PC-3 (cell line): ENCODE measurements at regions not wholly inside any gene's neighbourhood (a gene's known extent, or its start where the extent isn't known, plus 50 kb on each side); places are given as distances from the start of the nearest gene placed in this dataset.

Experiments used
- ATAC-seq: fragments of 200-7000 bp; cut with Tn5 transposase; 2 replicates; pipeline ENCODE4 v1.9.1; 2020; ENCODE audit warnings: mild to moderate bottlenecking, moderate library complexity
- BruUV-seq: library from RNA; stranded (reverse); fragments of 400-500 nt; replicated peaks from 2 replicates; lab custom pipeline; 2021; lab: Mats Ljungman, UMichigan
- CTCF ChIA-PET: fragments of 300-600 bp; sonication (Branson Sonifier 250); formaldehyde crosslinking; loops from one replicate; lab custom pipeline; 2022; ENCODE audit warnings: antibody characterized with exemption; lab: Charles Lee
- POLR2A ChIA-PET: fragments of 300-600 bp; sonication (Branson Sonifier 250); formaldehyde crosslinking; loops from one replicate; lab custom pipeline; 2022; ENCODE audit warnings: antibody characterized with exemption; ENCODE audit not compliant: unreplicated experiment; lab: Charles Lee
- DNase-seq: peaks from one replicate; pipeline ENCODE4 v3.0.0-alpha.2; 2015
- H2AFZ ChIP-seq: fragments of 300-600 bp; sonication (generic); 2 replicates; pipeline ENCODE4 v1.6.0; 2016; ENCODE audit warnings: antibody characterized with exemption, low read length
- H3F3A ChIP-seq: fragments of 300-600 bp; sonication (generic); one replicate; pipeline ENCODE4 v1.6.0; 2017; ENCODE audit warnings: antibody characterized with exemption, low read length, control low read depth, mild to moderate bottlenecking; ENCODE audit not compliant: unreplicated experiment
- H3K27ac ChIP-seq: fragments of 300-600 bp; sonication (generic); 2 replicates; pipeline ENCODE4 v1.5.1; 2016; ENCODE audit warnings: mild to moderate bottlenecking, low read length
- H3K27me3 ChIP-seq: fragments of 300-600 bp; sonication (generic); 2 replicates; pipeline ENCODE4 v1.6.1; 2016; ENCODE audit warnings: low read length, mixed read lengths
- H3K36me3 ChIP-seq: fragments of 300-600 bp; sonication (generic); 2 replicates; pipeline ENCODE4 v1.6.1; 2016; ENCODE audit warnings: low read depth, mixed run types, low read length, mixed read lengths
- H3K4me1 ChIP-seq: fragments of 300-600 bp; sonication (generic); 2 replicates; pipeline ENCODE4 v1.5.1; 2016; ENCODE audit warnings: low read length; ENCODE audit not compliant: insufficient read depth
- H3K4me2 ChIP-seq: fragments of 300-600 bp; sonication (generic); 2 replicates; pipeline ENCODE4 v1.6.0; 2016; ENCODE audit warnings: low read length
- H3K4me3 ChIP-seq: fragments of 300-600 bp; sonication (generic); 2 replicates; pipeline ENCODE4 v1.5.1; 2016; ENCODE audit warnings: mild to moderate bottlenecking, low read length, mixed read lengths
- H3K79me2 ChIP-seq: fragments of 300-600 bp; sonication (generic); 2 replicates; pipeline ENCODE4 v1.6.1; 2017; ENCODE audit warnings: low read length, mixed read lengths
- H3K9ac ChIP-seq: fragments of 300-600 bp; sonication (generic); 2 replicates; pipeline ENCODE4 v1.6.0; 2016; ENCODE audit warnings: mild to moderate bottlenecking, low read length
- H3K9me2 ChIP-seq: fragments of 300-600 bp; sonication (generic); replicated peaks from 2 replicates; pipeline ENCODE4 v1.6.1; 2016; ENCODE audit warnings: mixed run types, low read length, mixed read lengths
- H3K9me3 ChIP-seq: fragments of 300-600 bp; sonication (generic); 2 replicates; pipeline ENCODE4 v1.6.1; 2016; ENCODE audit warnings: low read length, mixed read lengths
- H4K20me1 ChIP-seq: fragments of 300-600 bp; sonication (generic); 2 replicates; pipeline ENCODE4 v1.6.1; 2016; ENCODE audit warnings: low read length, mixed read lengths
- EZH2 ChIP-seq: fragments of 300-600 bp; sonication (generic); IDR thresholded peaks from one replicate; pipeline ENCODE4 v1.6.1; 2017; ENCODE audit warnings: antibody characterized with exemption, mild to moderate bottlenecking, low read length; ENCODE audit not compliant: unreplicated experiment
- EZH2phosphoT487 ChIP-seq: fragments of 300-600 bp; sonication (generic); IDR thresholded peaks from 2 replicates; pipeline ENCODE4 v1.6.1; 2018; ENCODE audit warnings: mild to moderate bottlenecking, antibody characterized with exemption, low read length, borderline replicate concordance
- intact Hi-C: fragments of 100-400 bp; cut with micrococcal nuclease; formaldehyde crosslinking; loops from 2 replicates; pipeline ENCODE4 v1.9.0; 2023
- TF ChIP-seq, protein P1 (sequence below): fragments of 300-600 bp; sonication (generic); conservative IDR thresholded peaks from 2 replicates; pipeline ENCODE4 v1.5.1; 2017; ENCODE audit warnings: antibody characterized with exemption, low read depth, mild to moderate bottlenecking, low read length

DNA sequence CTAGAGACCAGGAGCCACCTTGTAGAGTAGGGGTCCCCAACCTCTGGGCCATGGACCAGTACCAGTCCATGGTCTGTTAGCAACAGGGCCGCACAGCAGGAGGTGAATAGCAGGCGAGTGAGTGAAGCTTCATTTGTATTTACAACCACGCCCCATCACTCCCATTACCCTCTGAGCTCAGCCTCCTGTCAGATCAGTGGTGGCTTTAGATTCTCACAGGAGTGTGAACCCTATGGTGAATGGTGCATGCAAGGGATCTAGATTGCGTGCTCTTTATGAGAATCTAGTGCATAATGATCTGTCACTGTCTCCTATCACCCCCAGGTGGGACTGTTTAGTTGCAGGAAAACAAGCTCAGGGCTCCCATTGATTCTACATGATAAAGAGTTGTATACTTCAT is 303.6 kb downstream of the KCNRG start:
- intact Hi-C loops, result no loop called here
- no peak overlapping the region for H3K4me2 ChIP-seq
- no peak overlapping the region for H3K27ac ChIP-seq

DNA sequence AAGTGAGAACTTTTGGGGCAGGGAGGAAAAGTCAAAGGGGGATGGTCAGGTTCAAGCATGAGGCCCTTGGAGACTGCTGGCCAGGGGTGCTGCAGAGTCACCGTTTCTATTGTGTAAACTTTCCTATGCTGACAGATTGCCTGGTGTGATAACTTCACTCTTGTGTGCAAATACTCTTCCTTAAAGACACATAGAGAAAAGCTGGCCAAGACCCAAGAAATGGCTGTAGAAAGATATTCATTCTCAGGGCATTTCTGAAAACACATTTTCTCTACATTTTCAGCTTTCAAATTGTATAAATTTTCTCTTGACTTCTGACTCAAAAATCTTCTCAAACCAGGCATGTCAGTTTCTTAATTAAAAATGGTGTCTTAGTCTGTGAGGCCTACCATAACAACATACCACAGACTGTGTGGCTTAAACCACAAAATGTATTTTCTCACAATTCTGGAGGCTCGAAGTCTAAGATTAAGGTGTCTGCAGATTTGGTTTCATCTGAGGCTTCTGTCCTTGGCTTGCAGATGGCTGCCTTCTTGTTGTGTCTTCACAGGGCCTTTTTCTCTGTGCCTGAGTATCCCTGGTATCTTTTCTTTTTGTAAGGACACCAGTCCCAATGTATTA is 304.5 kb downstream of the KCNRG start:
- H3K4me2 ChIP-seq, result peak overlapping the region; percentile 55
- DNase-seq, result peak; percentile 75
- H3K9me2 ChIP-seq, result no peaks in the 10 kb centered on the region
- peak overlapping the region; percentile 94 for H3K27ac ChIP-seq
- H4K20me1 ChIP-seq, result no peaks in the 10 kb centered on the region
- H3K36me3 ChIP-seq, result no peaks in the 10 kb centered on the region
- no peaks in the 10 kb centered on the region for H3K9me3 ChIP-seq
- no peaks in the 10 kb centered on the region for H3F3A ChIP-seq
- H3K4me1 ChIP-seq, result peaks cover 38% of the 10 kb centered on the region
- no peaks in the 10 kb centered on the region for H3K27me3 ChIP-seq
- TF ChIP-seq EZH2 (no peak), EZH2phosphoT487 (no peak)
- TF ChIP-seq, protein P1, sequence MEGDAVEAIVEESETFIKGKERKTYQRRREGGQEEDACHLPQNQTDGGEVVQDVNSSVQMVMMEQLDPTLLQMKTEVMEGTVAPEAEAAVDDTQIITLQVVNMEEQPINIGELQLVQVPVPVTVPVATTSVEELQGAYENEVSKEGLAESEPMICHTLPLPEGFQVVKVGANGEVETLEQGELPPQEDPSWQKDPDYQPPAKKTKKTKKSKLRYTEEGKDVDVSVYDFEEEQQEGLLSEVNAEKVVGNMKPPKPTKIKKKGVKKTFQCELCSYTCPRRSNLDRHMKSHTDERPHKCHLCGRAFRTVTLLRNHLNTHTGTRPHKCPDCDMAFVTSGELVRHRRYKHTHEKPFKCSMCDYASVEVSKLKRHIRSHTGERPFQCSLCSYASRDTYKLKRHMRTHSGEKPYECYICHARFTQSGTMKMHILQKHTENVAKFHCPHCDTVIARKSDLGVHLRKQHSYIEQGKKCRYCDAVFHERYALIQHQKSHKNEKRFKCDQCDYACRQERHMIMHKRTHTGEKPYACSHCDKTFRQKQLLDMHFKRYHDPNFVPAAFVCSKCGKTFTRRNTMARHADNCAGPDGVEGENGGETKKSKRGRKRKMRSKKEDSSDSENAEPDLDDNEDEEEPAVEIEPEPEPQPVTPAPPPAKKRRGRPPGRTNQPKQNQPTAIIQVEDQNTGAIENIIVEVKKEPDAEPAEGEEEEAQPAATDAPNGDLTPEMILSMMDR, result no peak
- BruUV-seq, result no TSS peak
- CTCF ChIA-PET, result no interaction called here
- intact Hi-C loops, result loop anchor here (2.0 kb wide), 1 partner anchor 37 kb away; no protein-coding TSS in a partner anchor
- peak overlapping the region; percentile 16; the same call in 1 of the 2 replicates for H3K4me3 ChIP-seq
- no peaks in the 10 kb centered on the region for H3K79me2 ChIP-seq
- ATAC-seq, result peak; percentile 78
- peak overlapping the region; percentile 69 for H3K9ac ChIP-seq
- peak overlapping the region; percentile 17; the same call in 1 of the 2 replicates for H2AFZ ChIP-seq
- POLR2A ChIA-PET, result no interaction called here

More for the DNA sequence above, 303.6 kb downstream of the KCNRG start:
- no peak overlapping the region for H3K9ac ChIP-seq
- H3K27me3 ChIP-seq, result no peaks in the 10 kb centered on the region
- DNase-seq, result no peak
- no peak for ATAC-seq
- POLR2A ChIA-PET, result no interaction called here
- no peak overlapping the region for H2AFZ ChIP-seq
- H4K20me1 ChIP-seq, result no peaks in the 10 kb centered on the region
- H3K9me3 ChIP-seq, result no peaks in the 10 kb centered on the region
- CTCF ChIA-PET, result no interaction called here
- H3K4me1 ChIP-seq, result peaks cover 34% of the 10 kb centered on the region
- BruUV-seq, result no TSS peak
- H3F3A ChIP-seq, result no peaks in the 10 kb centered on the region
- no peaks in the 10 kb centered on the region for H3K36me3 ChIP-seq
- H3K9me2 ChIP-seq, result no peaks in the 10 kb centered on the region
- no peaks in the 10 kb centered on the region for H3K79me2 ChIP-seq
- no peak overlapping the region for H3K4me3 ChIP-seq
- TF ChIP-seq EZH2 (no peak), EZH2phosphoT487 (no peak)
- TF ChIP-seq, protein P1, result no peak

GRCh38 chr13:50320271-50320862 is 305.1 kb downstream of the KCNRG start:
- Histone ChIP-seq H3K4me1 (peaks cover 38% of the 10 kb centered on the region), H3K36me3 (no peaks in the 10 kb centered on the region), H3K9me3 (no peaks in the 10 kb centered on the region), H3K27me3 (no peaks in the 10 kb centered on the region), H3F3A (no peaks in the 10 kb centered on the region), H3K9me2 (no peaks in the 10 kb centered on the region), H3K27ac (peak overlapping the region; percentile 94), H2AFZ (peak overlapping the region; percentile 17; the same call in 1 of the 2 replicates), H3K9ac (peak overlapping the region; percentile 69), H3K4me2 (peak overlapping the region; percentile 55), H3K4me3 (peak overlapping the region; percentile 16; the same call in 1 of the 2 replicates), H4K20me1 (no peaks in the 10 kb centered on the region), H3K79me2 (no peaks in the 10 kb centered on the region)
- BruUV-seq, result no TSS peak
- intact Hi-C loops, result loop anchor here (2.0 kb wide), 1 partner anchor 36 kb away; no protein-coding TSS in a partner anchor
- TF ChIP-seq, protein P1, result no peak
- TF ChIP-seq EZH2phosphoT487 (no peak), EZH2 (no peak)
- ATAC-seq, result peak; percentile 91
- CTCF ChIA-PET, result no interaction called here
- POLR2A ChIA-PET, result interaction anchor here (0.6 kb wide), 1 partner anchor 695 kb away, joined by 6 read pairs; no protein-coding TSS in a partner anchor
- DNase-seq, result peak; percentile 89
